GM19023 (cell line): ENCODE measurements at regions not wholly inside any gene's neighbourhood (a gene's known extent, or its start where the extent isn't known, plus 50 kb on each side); places are given as distances from the start of the nearest gene placed in this dataset.
"Not testable (repeated sequence)": the region's sequence is repeated elsewhere in the genome, so short reads cannot be mapped to it uniquely, and the experiment has no call there.

ENCODE experiments used
- ATAC-seq: cut with Tn5 transposase; IDR thresholded peaks from one replicate; pipeline ENCODE4 v1.9.1; 2021; ENCODE audit warnings: mild to moderate bottlenecking, moderate library complexity; ENCODE audit not compliant: unreplicated experiment

DNA sequence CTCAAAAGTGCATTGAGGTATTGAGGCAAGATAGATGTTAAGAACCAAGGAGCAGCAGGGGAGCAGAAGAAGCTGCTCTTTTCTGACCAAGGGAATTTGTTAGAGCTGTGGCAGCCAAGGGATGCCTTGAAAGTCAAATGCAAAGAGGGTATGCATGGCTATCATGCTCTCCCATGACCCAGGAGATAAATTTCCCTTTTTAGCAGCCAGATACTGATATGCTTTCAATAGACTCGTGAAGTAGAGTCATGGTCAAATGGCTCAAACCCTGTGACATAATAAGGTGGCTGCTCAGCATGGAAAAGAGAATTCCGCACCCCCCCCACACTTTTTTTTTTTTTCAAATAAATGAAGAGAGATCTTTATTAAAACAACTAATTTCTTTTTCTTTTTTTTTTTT lies 180.9 kb upstream of the ACTBL2 start:
- no peak for ATAC-seq

DNA sequence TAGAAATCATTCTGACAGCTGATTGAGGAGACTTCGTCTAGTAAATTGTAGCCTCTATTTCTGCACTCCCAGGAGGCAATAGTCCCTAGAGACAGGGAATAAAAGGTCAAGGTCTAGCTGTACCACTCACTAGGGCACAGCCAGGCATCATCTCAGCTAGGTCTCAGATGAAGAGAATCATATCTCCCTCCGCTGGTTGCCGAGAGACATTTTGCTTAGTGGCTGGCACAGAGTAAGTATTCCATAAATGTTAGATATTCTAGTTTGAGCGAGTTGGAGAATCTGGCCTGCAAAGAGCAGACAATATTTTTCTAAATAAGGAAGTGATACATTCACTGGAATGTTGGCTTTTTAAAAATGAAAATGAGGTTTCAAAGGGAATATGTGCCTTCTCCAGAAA lies 180.4 kb upstream of the ACTBL2 start:
- no peak for ATAC-seq

DNA sequence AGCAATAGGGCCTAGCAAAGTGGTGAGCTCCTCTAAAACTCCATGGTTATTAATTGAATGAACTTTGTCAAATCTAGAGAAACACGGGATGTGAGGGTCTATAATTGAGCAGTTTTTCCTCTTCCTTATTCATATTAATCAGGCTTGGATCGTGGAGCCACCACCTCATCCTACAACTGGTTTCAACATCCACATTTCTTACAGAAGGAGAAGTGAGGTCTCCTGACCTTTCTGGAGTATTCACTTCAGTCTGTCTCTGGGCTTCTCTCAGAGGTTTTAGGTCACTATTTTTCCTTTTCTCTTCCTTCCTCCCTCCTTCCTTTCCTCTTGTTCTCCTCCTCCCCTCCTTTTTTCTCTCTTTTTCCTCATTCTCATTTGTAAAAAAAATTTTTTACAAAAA lies 177.3 kb upstream of the ACTBL2 start:
- ATAC-seq = no peak

DNA sequence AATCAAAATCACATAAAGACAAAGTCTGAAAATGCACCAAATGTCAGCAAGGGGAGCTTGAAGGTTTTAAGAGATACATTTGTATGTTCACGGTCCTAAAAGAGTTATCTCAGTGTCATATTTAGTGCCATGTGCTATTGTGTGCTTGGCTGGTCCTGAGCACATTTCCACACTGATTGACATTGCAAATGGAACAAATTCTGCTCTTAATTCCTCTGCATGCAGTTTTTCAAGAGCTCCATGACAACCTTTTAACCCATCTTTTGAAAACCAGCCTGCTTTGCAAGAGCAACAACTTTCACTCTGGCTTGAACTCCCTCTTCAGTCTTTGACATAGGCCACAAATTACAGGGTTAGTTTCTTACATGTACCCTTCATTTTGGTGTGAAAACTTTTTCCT lies 175.4 kb upstream of the ACTBL2 start:
- no peak for ATAC-seq

DNA sequence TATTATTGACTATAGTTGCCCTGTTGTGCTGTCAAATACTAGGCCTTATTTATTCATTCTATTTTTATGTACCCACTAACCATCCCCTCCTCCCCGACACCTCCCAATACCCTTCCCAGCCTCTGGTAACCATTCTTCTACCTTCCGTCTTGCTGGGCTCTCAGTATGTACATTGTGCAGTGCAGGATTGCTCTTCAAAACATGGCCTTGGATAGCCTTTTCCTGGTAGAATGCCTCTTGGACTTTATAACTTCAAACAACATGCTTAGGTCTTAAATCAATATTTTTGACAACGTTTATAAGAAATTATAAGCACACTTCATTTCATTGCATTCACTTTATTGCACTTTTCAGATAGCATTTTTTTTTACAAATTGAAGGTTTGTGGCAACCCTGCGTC lies 172.6 kb upstream of the ACTBL2 start:
- no peak for ATAC-seq

DNA sequence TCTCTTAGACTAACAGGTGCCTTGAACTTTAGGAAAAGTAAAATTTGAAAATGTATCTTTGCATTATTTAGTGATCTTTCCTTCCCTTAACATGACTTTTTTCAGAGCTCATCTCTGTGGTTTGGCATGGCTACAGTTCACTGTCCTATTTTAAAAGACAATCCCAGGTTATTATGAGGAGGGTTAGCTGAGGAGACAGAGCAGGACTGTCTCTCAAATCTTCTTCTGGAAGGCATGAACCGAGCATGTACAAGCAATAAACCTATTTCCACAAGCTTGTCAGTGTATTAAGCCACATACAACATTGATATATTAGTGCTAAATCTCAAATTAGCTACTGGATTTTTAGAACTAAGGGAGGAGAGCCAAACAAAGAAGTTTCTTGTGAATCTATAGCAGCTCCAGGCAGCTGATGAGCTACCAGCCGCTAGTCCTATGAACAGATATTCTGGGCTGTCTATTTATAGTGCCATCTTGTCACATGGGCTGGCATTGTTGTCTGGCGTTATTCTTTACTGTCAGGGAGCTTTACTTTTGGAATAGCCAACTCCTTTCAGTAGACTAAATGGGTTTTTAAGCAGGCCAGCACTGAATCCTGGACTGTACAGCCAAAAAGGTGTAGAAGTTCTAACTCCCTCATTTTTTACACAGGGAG lies 171.2 kb upstream of the ACTBL2 start:
- no peak for ATAC-seq

DNA sequence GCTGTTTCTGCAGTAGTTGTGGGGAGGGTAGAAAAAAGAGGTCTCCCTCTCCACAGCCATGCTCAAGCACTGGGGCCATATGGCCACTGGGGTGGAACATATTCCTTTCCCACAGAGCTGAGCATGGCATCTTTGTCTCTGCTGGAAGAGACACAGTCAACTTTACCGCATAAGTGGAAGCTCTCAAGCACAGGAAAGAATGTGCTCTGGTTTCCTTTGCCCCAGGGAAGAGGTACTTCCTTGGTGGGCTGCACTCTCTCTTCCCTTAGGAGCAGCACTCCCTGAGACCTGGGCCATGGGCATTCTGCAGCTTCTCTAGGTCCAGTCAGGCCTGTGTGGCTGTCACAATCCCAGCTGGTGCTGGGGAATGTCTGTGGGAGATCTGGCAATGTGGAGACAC lies 168.5 kb upstream of the ACTBL2 start:
- no peak for ATAC-seq

DNA sequence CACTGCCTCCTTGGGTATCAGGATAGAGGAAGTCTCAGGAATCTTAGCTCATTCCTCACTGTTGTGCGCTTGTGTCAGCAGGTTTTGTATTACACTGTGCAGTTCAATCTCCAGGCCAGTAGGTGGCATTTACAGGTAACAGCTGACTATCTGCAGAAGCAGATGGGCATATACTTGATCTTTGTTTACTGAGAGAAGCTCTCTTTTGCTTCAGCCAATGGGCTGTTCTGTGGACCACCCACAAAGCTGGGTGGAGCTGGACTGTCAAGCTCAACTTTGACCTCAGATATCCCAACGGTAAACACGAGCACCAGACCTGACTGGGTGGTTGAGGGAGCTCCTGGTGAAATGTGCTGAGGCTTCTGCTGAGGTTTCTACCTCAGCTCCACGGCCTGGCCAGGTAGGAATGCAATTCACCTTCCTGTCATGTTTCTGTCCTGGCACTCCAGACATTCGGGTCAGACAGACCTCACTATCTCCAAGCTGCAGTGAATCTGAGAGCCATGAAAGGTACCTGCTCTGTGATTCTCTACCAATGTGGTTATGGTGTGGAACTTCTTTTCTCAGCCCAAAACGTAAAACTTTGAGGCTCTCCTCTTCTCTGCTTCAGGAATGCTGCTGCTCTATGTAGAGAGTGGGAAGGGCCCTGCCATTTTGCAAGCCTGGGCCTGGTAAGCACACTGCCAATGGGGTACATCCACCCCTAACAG lies 167.9 kb upstream of the ACTBL2 start:
- ATAC-seq = peak; percentile 93

DNA sequence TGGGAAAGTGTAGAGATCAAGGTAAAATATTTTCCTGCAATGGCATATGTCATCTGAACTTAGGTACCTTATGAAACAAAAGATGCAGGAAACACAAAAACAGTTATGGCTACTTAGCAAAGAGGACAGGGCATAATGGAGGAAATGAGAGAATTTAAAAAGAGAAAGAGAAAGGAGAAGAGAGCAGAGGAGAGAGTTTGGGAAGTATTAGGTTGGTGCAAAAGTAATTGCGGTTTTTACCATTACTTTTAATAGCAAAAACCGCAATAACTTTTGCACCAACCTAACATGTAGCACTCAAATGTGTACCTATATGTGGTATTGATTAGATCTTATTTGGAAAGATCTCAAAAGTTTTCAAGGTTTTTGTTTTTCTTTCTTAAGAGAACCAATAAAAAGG lies 160.1 kb upstream of the ACTBL2 start:
- ATAC-seq = no peak

DNA sequence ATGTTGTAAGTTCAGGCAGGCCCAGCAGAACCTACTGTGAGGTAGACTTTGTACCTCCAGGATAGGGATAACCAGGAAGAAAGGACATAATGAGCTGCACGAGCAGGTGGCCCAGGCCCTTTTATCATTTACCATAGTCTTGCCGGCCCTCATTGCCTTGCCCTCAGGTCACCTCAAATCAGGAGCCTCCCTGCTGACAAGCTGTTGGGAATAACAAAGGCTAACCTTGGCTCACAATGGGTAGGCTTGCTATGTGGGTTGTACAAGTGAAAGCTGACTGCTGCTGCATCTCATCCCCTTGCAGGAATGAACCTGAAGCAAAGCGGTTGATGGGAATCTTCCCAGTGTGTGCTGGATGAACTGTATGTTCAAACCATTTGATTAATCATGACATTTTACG lies 159.5 kb upstream of the ACTBL2 start:
- ATAC-seq = no peak

DNA sequence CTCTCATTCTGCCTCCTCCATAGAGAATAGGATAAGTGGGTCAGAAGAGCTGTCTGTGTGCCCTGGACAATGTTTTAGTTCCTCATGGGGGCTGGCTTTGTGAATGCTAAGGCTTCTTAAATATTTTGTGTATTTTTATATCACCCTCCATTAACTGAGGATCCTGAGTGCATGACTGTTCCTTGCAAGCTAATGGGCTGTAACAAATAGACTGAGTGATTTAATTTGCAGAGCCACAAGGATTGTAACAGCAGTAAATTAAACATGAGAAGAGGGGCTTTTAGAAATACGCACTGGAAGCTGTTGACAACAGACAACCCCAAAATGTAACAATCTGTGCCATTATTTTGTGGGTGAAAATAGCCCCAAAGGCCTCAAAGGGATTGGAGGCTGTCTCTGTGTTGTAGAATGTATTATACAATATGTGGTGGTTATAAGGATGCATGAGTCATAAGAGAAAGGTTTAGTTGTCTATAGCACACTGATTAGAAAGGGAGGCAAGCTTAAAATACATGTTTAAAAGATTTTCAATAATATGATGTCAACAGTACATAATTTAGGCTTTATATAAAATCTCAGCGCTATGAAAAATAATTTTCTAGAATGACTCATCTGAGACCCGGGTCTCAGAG lies 152.7 kb upstream of the ACTBL2 start:
- ATAC-seq = no peak

DNA sequence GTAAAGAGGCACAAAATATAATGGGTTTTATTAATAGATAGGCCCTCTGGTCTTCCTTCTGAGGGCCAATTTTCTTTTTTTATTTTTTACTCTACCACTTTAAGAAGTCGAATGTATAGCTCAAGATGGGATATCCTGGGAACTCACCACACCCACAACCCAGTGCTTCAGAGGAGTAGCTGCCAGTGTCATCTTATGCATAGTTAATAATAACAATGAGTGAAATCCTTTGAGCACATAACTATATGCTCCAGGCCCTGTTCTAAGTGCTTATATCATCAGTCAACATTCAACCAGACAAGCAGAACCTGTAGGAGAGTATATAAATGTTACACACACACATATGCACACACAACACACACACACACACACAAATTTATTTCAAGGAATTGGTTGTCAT lies 150.3 kb upstream of the ACTBL2 start:
- ATAC-seq = no peak

DNA sequence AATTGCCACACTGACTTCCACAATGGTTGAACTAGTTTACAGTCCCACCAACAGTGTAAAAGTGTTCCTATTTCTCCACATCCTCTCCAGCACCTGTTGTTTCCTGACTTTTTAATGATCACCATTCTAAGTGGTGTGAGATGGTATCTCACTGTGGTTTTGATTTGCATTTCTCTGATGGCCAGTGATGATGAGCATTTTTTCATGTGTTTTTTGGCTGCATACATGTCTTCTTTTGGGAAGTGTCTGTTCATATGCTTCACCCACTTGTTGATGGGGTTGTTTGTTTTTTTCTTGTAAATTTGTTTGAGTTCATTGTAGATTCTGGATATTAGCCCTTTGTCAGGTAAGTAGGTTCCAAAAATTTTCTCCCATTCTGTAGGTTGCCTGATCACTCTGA lies 148.5 kb upstream of the ACTBL2 start:
- ATAC-seq = not testable (repeated sequence)

DNA sequence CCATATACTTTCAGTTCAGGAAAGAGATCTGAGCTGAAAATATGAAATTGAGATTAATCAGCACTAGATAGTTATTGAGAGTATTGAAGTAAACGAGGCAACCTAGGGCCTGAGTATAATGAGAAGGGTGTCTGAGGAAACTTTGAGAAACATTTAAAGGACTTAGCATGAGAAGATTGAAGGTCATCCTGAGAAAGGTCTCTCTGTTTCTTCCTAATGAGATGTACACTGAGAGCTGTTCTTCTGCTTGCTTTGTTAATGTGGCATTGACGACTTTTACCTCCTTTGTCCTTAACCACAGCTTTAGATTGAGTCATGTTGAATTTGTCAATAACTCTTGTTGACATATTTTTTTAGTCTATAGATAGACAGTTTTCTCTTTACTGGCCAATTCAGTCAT lies 145.1 kb upstream of the ACTBL2 start:
- no peak for ATAC-seq

DNA sequence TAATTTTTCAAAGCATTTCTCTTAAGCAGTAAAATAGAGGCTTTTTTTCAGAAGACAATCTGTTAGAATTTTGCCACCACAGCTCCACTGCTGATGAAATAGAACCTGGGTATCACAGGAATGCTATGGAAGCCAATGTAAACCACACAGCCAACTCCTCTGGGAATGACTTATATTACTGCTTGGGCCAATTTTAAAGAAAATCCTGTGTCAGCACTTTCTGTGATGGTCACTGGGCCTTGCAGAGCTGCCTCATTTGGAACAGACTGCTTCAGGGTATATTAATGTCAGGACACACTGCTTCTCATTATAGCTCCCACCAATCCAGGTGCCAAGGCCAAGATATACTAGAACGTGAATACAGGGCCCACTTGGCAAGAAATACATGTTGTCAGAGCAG lies 144.1 kb upstream of the ACTBL2 start:
- ATAC-seq = no peak

DNA sequence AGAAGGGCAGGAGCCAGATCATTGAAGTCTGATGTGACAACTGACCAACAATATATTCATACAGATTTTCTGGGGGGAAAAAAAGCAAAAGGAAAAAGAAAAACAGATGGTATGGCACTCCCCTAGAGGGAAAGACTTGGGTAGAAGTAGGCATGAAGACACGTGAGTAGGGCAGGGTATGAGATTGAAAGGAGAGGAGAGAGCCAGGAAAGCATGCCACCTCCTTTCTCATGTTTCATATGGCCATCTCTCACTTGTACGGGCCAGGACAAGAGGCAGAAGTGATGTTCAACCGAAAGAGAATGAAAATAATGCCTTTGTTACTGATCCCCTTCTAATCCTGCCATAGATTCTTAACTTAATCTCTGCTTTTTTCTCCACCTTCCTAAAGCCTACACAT lies 139.0 kb upstream of the ACTBL2 start:
- ATAC-seq = no peak

DNA sequence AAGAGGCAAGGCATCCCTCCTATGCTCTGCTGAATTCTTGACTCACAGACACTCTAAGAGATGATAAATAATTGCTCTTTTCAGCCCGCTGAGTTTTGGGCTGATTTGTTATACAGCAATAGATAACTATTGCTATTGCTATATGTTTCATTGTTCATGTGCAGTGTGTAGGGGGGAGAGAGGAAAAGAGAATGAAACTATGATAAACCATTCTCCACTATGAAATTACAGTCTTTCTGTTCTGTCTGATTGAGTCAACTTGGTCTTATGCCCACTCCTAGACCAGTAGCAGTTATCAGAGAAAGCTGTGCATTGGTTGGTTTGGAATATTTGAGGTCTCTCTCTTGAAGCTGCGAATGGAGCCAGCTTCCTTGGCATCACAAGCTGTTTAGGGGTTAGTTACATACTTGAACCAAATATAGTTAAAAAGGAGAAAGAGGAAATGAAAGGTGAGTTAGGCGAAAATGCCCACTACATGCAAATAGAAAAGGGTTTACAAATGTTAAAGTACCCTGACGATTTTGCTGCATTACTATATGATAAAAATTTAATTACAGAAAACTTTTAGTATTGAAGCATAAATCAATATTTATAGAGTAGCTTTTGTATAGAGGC lies 136.3 kb upstream of the ACTBL2 start:
- ATAC-seq = no peak

DNA sequence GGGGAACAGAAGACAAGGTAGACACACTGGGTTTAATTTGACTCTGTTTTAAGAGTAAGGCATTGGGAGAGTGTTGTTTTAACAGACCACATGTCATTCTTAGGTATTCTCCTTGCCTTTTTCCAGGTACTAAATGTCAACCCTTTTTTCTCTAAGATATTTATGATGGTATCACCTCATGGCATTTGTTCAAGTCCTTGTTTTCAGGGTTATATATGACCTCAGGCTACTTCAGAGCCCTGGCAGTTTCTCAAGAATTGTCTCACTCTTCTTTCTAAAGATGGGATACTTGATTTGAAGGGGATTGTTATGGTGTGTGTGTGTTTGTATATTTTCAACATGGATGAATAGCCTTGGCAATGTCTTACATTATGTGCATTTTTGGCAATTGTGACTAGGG lies 131.1 kb upstream of the ACTBL2 start:
- ATAC-seq = no peak

DNA sequence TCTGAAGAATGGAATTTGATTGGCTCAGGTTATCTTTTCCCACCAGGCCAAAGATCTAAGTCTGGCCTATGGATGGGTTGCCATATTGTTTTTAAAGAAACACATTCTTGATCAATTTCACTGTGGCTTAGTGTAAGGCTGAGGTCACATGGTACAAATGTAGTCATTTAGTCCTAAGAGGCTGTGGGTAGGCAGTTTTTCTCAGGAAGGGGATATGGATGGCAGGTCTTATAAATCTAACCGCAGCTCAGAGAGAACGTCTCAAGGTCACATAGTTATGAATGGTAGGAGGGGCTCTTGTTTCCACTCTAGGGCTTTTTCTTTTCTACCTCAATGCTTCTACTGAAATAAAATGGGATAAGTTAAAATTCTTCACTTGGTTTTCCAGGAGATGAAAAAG lies 128.6 kb upstream of the ACTBL2 start:
- ATAC-seq = no peak

DNA sequence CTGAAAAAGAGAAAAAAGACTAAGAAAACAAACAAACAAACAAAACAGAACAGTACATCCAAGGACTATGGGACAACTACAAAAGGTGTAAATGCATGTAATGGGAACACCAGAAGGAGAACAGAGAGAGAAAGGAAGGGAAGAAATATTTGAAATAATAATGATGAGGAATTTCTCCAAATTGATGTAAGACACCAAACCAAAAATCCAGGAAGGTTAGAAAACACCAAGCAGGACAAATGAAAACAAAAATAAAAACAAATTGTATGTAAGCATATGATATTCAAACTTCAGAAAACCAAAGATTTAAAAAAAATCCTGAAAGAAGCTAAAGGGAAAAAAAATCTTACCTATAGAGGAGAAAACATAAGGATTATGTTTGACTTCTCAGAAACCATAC lies 125.9 kb upstream of the ACTBL2 start:
- no peak for ATAC-seq

DNA sequence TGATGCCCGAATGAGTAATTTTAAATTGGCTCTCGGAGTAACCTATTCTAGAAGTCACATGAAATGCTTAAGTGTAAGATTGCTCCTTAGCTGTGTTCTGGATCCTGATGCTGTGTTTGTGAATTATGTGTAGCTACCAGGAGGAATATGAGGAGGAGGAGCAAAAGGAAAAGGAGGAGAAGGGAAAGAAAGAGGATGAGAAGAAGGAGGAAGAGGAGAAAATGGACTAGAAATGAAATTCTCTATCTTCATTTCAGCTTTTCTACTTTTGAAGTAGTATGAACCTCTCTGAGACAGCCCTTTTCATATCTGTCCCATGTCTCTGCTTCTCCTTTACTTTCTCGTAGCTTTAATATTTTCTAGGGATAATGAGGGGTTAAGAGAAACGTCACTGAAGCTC lies 119.4 kb upstream of the ACTBL2 start:
- ATAC-seq = no peak

DNA sequence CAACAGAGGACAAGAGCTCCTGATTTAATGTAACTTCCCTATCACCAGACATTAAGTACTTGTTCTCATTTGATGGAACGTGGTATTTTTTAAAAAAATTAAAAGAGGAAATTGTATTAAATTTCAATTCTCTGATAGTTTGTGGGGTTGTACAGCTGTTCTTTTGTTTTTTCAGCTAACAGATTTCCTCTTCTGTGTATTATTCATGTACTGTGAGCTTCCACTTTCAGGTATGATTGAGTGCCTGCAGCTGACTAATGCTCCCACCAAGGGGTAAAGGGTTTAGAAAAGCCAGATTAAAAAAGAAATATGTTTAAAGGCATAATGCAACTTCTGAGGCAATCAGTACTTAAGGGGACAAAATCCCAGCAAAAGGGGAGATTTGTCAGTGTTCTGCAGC lies 117.7 kb upstream of the ACTBL2 start:
- ATAC-seq = no peak
